Gastrocnemius medialis (tissue), 4 donors: ENCODE measurements at regions not wholly inside any gene's neighbourhood (a gene's known extent, or its start where the extent isn't known, plus 50 kb on each side); places are given as distances from the start of the nearest gene placed in this dataset.

Source experiments
- ATAC-seq, 2 donors: fragments of 150-250 bp; one replicate each; pipeline ENCODE4 v1.9.1; 2016
- DNase-seq, 2 donors: peaks; one replicate each; pipeline ENCODE4 v3.0.0-alpha.2; 2019
- H3K27ac ChIP-seq, 4 donors: fragments of 200-600 bp; sonication (generic); 1 replicate in 1 of 4; 2 replicates in 3 of 4; pipeline ENCODE4 v1.5.1; 2016 to 2018; ENCODE audit warnings: mild to moderate bottlenecking in 2 of 4, moderate library complexity in 1 of 4
- H3K27me3 ChIP-seq, 3 donors: fragments of 200-600 bp; sonication (generic) in 2 of 3; 1 replicate in 1 of 3; 2 replicates in 2 of 3; pipeline versions ENCODE4 v1.5.1 to v1.6.0; 2016 to 2019; ENCODE audit warnings: mild to moderate bottlenecking in 1 of 3, moderate library complexity in 1 of 3
- H3K36me3 ChIP-seq, 2 donors: fragments of 200-600 bp; sonication (generic) in 1 of 2; one replicate each; pipeline ENCODE4 v1.5.1; 2017 to 2018
- H3K4me1 ChIP-seq, 2 donors: fragments of 200-600 bp; sonication (generic) in 1 of 2; one replicate each; pipeline ENCODE4 v1.5.1; 2016 to 2017; ENCODE audit warnings: mild to moderate bottlenecking in 2 of 2
- H3K4me3 ChIP-seq, 4 donors: fragments of 200-600 bp; sonication (generic) in 3 of 4; 1 replicate in 1 of 4; 2 replicates in 3 of 4; pipeline ENCODE4 v1.5.1; 2016 to 2019; ENCODE audit warnings: mild to moderate bottlenecking in 2 of 4
- H3K9me3 ChIP-seq, 3 donors: fragments of 200-600 bp; sonication (generic) in 2 of 3; 1 replicate in 1 of 3; 2 replicates in 2 of 3; pipeline ENCODE4 v1.5.1; 2016 to 2019
- POLR2A ChIP-seq, 2 donors: fragments of 450-650 bp; IDR thresholded peaks; one replicate each; pipeline ENCODE4 v1.6.1; 2017; ENCODE audit warnings: antibody characterized with exemption in 2 of 2, mild to moderate bottlenecking in 2 of 2, moderate library complexity in 2 of 2
- in situ Hi-C, 4 donors: fragments of 200-750 bp; cut with MboI; loops; one replicate each; pipeline versions ENCODE4 v1.15.0 to v1.8.0; 2017; ENCODE audit warnings: low sequenced_read_pairs in 4 of 4
- intact Hi-C: fragments of 100-400 bp; cut with DNase I; formaldehyde crosslinking; loops from one replicate; pipeline ENCODE4 v1.15.1; 2023; ENCODE audit warnings: low total_unique reads
- TF ChIP-seq, protein P1 (sequence below), 5 experiments: fragments of 450-650 bp in 3 of 5; fragments of 200-600 bp in 2 of 5; sonication (generic) in 2 of 5; IDR thresholded peaks in 4 of 5; conservative IDR thresholded peaks in 1 of 5; 1 replicate in 4 of 5; 2 replicates in 1 of 5; pipeline ENCODE4 v1.5.1; 2016 to 2019; ENCODE audit warnings: antibody characterized with exemption in 5 of 5, mild to moderate bottlenecking in 3 of 5, moderate library complexity in 3 of 5

DNA sequence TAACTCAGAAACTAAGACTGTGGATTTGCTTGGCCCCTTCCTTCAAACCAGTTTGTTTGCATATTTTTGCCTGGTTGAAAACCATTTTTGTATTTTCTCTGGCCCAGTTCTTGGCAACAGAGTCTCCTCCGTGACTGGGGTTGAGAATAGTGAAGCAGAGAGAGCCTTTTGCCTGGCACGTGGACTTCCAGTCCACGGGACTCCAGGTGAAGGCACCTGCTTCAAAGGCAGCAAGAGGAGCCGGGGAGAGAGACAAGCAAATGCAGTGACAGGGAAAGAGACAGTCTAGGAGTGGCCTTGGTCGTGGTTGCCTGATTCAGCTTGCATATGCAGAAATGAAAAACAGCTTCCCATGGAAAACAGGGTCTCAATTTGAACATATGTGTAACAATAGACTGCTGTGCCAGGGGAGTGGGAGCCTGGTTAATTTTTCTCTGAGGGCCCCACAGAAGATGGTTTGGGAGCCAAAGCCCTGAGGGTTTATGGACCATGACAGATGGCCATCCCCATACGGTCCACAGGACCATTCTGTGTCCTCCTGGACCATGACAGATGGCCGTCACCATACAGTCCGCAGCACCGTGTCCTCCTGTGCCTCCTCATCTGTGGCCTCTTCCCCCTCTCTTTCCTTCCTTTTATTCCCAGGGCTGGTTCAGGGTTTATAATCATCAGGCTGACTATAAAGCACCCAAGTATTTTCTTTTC, 272.2 kb upstream of the RASGEF1B start:
- H3K27ac ChIP-seq: no peak overlapping the region
- intact Hi-C loops: no loop called here
- no peak overlapping the region for H3K4me3 ChIP-seq
- no peak for TF ChIP-seq POLR2A (IDR thresholded peaks at IDR 0.05)
- TF ChIP-seq, protein P1, sequence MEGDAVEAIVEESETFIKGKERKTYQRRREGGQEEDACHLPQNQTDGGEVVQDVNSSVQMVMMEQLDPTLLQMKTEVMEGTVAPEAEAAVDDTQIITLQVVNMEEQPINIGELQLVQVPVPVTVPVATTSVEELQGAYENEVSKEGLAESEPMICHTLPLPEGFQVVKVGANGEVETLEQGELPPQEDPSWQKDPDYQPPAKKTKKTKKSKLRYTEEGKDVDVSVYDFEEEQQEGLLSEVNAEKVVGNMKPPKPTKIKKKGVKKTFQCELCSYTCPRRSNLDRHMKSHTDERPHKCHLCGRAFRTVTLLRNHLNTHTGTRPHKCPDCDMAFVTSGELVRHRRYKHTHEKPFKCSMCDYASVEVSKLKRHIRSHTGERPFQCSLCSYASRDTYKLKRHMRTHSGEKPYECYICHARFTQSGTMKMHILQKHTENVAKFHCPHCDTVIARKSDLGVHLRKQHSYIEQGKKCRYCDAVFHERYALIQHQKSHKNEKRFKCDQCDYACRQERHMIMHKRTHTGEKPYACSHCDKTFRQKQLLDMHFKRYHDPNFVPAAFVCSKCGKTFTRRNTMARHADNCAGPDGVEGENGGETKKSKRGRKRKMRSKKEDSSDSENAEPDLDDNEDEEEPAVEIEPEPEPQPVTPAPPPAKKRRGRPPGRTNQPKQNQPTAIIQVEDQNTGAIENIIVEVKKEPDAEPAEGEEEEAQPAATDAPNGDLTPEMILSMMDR (IDR thresholded peaks at IDR 0.05 in 4 of 5, conservative IDR thresholded peaks at IDR 0.05 in 1 of 5): no peak
- ATAC-seq (no peak), DNase-seq (no peak)
- H3K27me3 ChIP-seq: no peaks in the 10 kb centered on the region
- no peaks in the 10 kb centered on the region for H3K9me3 ChIP-seq
- in situ Hi-C loops: no loop called here
- H3K36me3 ChIP-seq: no peaks in the 10 kb centered on the region
- no peaks in the 10 kb centered on the region for H3K4me1 ChIP-seq

DNA sequence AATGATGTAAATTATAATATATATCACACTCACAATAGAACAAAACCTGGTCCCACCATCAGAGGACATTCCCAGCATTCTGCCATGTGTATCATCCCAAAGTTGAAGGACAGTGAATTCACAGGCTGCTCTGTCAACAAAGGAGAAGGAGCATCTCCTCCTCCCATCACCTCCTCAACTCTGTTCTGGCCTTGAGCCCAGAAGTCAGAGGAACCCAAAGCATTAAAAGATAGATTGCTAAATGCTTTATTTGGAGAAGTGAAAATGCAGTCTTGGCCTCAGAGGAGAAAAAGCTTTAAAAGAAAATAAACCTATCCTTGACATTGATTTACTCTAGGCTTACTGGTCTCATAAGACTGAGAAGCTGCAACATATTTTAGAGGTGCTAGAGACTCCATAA, 268.8 kb upstream of the RASGEF1B start:
- no peaks in the 10 kb centered on the region for H3K4me1 ChIP-seq
- no peak for ATAC-seq
- H3K9me3 ChIP-seq: no peaks in the 10 kb centered on the region
- in situ Hi-C loops (no loop called here), intact Hi-C loops (no loop called here)
- no peak for DNase-seq
- no peaks in the 10 kb centered on the region for H3K27me3 ChIP-seq
- no peaks in the 10 kb centered on the region for H3K36me3 ChIP-seq
- H3K4me3 ChIP-seq: no peak overlapping the region
- TF ChIP-seq POLR2A (IDR thresholded peaks at IDR 0.05): no peak
- TF ChIP-seq, protein P1 (IDR thresholded peaks at IDR 0.05 in 4 of 5, conservative IDR thresholded peaks at IDR 0.05 in 1 of 5): no peak
- no peak overlapping the region for H3K27ac ChIP-seq

DNA sequence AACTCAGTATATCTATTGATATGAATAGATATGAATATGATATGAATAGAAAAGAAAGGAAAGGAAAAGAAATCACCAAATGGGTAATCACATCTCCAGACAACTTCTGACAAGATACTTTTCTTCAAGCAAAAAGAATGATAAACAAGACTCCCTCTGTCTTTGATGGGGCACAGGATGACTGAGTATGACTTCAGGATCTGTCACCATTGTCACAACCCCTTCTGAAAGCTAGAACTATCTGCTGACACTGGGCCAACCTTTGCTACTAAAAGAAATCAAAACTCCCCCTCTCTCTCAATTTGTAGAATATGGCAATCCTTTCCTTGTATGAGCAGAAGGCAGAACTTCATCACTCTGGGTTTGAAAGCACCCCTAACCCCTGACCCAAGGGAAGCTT, 267.2 kb upstream of the RASGEF1B start:
- H3K27ac ChIP-seq: no peak overlapping the region
- H3K36me3 ChIP-seq: no peaks in the 10 kb centered on the region
- H3K9me3 ChIP-seq: no peaks in the 10 kb centered on the region
- no peak overlapping the region for H3K4me3 ChIP-seq
- DNase-seq: no peak
- in situ Hi-C loops: no loop called here
- no peaks in the 10 kb centered on the region for H3K27me3 ChIP-seq
- no peaks in the 10 kb centered on the region for H3K4me1 ChIP-seq
- ATAC-seq: no peak
- TF ChIP-seq, protein P1 (IDR thresholded peaks at IDR 0.05 in 4 of 5, conservative IDR thresholded peaks at IDR 0.05 in 1 of 5): no peak
- TF ChIP-seq POLR2A (IDR thresholded peaks at IDR 0.05): no peak
- intact Hi-C loops: no loop called here

DNA sequence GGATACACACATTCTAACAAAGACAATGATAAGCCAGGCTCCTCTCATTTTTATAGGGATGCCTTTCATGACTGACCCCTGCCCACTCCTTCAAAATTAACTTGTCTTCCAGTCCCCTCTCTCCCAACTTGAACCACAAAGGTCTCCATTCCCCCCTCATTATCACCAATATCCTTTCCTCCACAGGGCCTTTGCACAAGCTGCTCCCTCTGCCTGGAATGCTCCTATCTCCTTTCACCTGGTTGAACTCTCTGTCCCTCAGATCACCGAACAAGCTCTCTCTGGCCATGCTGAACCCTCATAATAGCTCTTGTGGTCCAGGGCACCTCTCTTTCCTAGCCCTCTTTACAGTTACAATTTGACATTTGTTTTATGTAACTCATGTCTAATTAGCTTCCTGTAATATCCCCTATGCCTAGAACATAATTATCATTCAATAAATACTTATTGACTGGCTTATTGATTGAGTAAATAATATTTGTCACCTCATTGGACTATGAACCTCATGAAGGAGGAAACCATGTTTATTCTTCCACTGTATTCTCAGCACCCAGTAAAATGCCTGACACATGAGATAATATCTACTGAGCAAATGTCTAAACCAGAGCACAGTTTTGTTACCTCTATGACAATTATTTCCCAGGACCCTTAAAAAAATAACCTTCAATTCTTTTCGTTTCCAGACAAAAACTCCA, 266.3 kb upstream of the RASGEF1B start:
- no peak overlapping the region for H3K4me3 ChIP-seq
- intact Hi-C loops: no loop called here
- no peaks in the 10 kb centered on the region for H3K36me3 ChIP-seq
- no peak overlapping the region for H3K27ac ChIP-seq
- no peak for DNase-seq
- no peak for ATAC-seq
- no peaks in the 10 kb centered on the region for H3K4me1 ChIP-seq
- no peak for TF ChIP-seq POLR2A (IDR thresholded peaks at IDR 0.05)
- TF ChIP-seq, protein P1 (IDR thresholded peaks at IDR 0.05 in 4 of 5, conservative IDR thresholded peaks at IDR 0.05 in 1 of 5): no peak
- no peaks in the 10 kb centered on the region for H3K27me3 ChIP-seq
- no peaks in the 10 kb centered on the region for H3K9me3 ChIP-seq
- in situ Hi-C loops: no loop called here
